EH (cell line): ENCODE measurements at regions not wholly inside any gene's neighbourhood (a gene's known extent, or its start where the extent isn't known, plus 50 kb on each side); places are given as distances from the start of the nearest gene placed in this dataset.
A peak's percentile ranks its signal among the peaks of the same experiment; 100 is the strongest.

Source experiments
- DNase-seq: peaks from one replicate; pipeline ENCODE4 v3.0.0-alpha.2; 2015; ENCODE audit warnings: low read depth

DNA sequence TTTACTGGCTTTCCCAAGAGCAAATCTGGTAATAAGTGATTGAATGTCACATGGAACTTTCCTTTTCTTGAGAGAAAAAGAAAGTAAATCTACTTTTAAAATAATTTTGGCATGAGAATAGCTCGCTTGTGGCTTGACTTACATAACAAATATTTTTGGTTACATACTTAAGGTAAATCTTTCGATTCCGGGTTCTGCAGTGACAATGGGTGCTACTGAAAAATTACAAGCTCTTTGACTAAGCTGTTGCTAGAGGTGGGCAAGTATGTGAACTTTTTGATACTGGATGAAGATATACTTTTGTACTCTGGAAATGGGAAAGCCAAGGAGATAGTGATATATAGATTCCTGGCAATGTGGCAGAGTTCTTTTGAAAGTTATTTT lies 51.9 kb upstream of the OTOL1 start:
- DNase-seq = no peak

DNA sequence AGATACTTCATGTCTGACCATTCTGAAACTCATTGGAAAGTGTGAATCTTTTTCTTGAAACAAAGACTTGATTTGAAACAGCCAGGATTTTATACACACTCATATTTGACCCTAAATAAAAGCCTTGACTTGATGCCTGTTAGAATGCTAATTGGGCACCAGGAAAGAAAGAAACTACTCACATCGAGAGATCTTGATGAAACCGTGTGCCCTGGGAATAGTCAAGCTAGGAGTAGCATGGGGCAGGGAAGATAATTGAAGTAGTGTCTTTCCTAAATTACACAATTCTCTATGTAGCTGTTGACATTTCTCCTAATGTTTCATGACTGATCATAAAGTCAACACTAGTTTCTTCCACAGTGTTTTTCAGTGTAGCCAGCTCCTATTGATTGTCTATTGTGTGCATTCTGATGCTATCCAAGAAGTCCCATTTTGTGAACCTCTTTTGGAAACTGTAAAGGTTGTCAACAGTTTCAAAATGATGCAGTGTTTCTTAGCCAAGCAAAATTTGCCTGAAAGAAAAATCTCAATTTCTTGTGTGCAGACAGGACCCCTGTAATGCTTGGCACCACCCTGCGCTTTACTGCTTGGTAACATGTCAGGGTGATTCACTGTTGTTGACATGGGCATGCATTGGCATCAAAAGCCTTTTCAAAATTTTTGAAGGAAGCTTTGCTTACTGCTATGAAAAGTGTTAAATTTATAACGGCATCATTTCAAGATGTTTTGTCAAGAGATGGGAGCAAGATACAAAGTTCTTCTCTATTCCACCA lies 52.5 kb upstream of the OTOL1 start:
- DNase-seq = no peak

GRCh38 chr3:161430307-161430706 lies 59.0 kb upstream of the SPTSSB start:
- DNase-seq = no peak

GRCh38 chr3:161427347-161427746 lies 56.0 kb upstream of the SPTSSB start:
- no peak for DNase-seq

GRCh38 chr3:161426758-161427157 lies 55.4 kb upstream of the SPTSSB start:
- DNase-seq = no peak

DNA sequence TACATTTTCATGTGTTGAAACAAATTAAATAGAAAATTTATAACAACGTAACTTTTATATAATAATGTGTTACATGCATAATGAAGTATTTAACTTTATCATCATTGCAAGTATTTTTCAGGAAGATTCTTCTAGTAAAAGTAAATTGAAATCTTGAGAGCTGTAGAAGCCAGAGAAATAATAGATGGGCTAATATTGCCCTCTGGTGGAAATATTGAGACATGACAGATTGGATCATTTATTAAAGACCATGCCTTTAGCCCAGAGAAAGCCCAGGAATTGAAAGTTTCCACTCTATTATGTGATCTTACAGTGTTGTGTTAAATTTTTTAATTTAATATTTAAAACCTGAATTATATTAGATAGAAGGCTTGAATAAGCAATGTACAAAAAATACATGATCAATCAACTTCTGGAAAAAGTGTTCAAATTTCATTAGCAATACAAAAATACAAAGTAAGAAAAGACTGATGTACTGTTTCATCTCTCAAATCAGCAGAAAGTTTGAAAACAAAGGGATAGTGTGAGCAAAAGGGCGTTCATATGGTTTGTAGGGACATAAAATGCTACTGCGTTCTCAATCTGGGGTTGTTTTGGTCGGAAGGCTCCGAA lies 52.7 kb upstream of the SPTSSB start:
- DNase-seq = peak; percentile 60

- no peak for DNase-seq
Observed at GRCh38 chr3:161422171-161422700, 50.9 kb upstream of the SPTSSB start.
